ENCODE measurements at regions not wholly inside any gene's neighbourhood (a gene's known extent, or its start where the extent isn't known, plus 50 kb on each side); places are given as distances from the start of the nearest gene placed in this dataset.
"Not testable (repeated sequence)": the region's sequence is repeated elsewhere in the genome, so short reads cannot be mapped to it uniquely, and the experiment has no call there.

GRCh38 chr6:141981190-141981589 is 151.5 kb upstream of the GJE1 start:
- Histone ChIP-seq H3K4me1 (ENCODE audit: control insufficient read depth in 5 of 5, insufficient read depth in 5 of 5, low read length in 5 of 5) (no peaks in the 10 kb centered on the region), H3K27ac (ENCODE audit: low read depth, low read length) (no peak overlapping the region), H3K27me3 (ENCODE audit: control insufficient read depth in 5 of 5, insufficient read depth in 4 of 5, low read length in 5 of 5) (no peaks in the 10 kb centered on the region), H3K9ac (ENCODE audit: low read length in 5 of 5) (no peak overlapping the region), H3K36me3 (ENCODE audit: control insufficient read depth in 5 of 5, insufficient read depth in 5 of 5, low read length in 5 of 5) (no peaks in the 10 kb centered on the region), H3K4me3 (ENCODE audit: low read depth in 1 of 5, low read length in 5 of 5) (no peak overlapping the region), H3K9me3 (ENCODE audit: control insufficient read depth in 5 of 5, low read length in 5 of 5) (no peaks in the 10 kb centered on the region)

DNA sequence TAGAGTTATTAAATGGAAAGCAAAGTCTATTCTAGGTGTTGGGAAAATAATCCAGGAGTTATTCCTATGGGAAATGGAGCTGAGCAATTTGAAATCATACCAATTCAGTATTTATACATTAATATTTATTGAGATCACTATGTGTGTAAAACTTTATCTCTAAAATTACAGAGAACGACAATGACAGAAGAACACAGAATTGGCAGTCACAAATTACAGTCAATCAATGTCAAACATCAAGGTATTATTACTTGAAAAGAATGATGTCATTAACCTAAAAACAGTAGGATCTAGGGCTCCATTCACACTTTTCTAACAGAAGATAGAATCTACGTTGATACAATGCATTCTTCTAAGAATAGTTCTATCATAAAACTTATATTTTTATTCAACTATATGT is 154.9 kb upstream of the GJE1 start:
- H3K4me3 ChIP-seq (ENCODE audit: low read depth in 1 of 5, low read length in 5 of 5), result no peak overlapping the region
- no peak overlapping the region for H3K9ac ChIP-seq (ENCODE audit: low read length in 5 of 5)
- no peaks in the 10 kb centered on the region for H3K27me3 ChIP-seq (ENCODE audit: control insufficient read depth in 5 of 5, insufficient read depth in 4 of 5, low read length in 5 of 5)
- H3K36me3 ChIP-seq (ENCODE audit: control insufficient read depth in 5 of 5, insufficient read depth in 5 of 5, low read length in 5 of 5), result no peaks in the 10 kb centered on the region
- H3K27ac ChIP-seq (ENCODE audit: low read depth, low read length), result no peak overlapping the region
- H3K9me3 ChIP-seq (ENCODE audit: control insufficient read depth in 5 of 5, low read length in 5 of 5), result no peaks in the 10 kb centered on the region
- no peaks in the 10 kb centered on the region for H3K4me1 ChIP-seq (ENCODE audit: control insufficient read depth in 5 of 5, insufficient read depth in 5 of 5, low read length in 5 of 5)

- Histone ChIP-seq H3K9me3 (ENCODE audit: control insufficient read depth in 5 of 5, low read length in 5 of 5) (no peaks in the 10 kb centered on the region), H3K27ac (ENCODE audit: low read depth, low read length) (no peak overlapping the region), H3K9ac (ENCODE audit: low read length in 5 of 5) (no peak overlapping the region), H3K4me3 (ENCODE audit: low read depth in 1 of 5, low read length in 5 of 5) (no peak overlapping the region), H3K4me1 (ENCODE audit: control insufficient read depth in 5 of 5, insufficient read depth in 5 of 5, low read length in 5 of 5) (no peaks in the 10 kb centered on the region), H3K36me3 (ENCODE audit: control insufficient read depth in 5 of 5, insufficient read depth in 5 of 5, low read length in 5 of 5) (no peaks in the 10 kb centered on the region), H3K27me3 (ENCODE audit: control insufficient read depth in 5 of 5, insufficient read depth in 4 of 5, low read length in 5 of 5) (no peaks in the 10 kb centered on the region)
Measured at GRCh38 chr6:141976994-141977393, 155.7 kb upstream of the GJE1 start.

DNA sequence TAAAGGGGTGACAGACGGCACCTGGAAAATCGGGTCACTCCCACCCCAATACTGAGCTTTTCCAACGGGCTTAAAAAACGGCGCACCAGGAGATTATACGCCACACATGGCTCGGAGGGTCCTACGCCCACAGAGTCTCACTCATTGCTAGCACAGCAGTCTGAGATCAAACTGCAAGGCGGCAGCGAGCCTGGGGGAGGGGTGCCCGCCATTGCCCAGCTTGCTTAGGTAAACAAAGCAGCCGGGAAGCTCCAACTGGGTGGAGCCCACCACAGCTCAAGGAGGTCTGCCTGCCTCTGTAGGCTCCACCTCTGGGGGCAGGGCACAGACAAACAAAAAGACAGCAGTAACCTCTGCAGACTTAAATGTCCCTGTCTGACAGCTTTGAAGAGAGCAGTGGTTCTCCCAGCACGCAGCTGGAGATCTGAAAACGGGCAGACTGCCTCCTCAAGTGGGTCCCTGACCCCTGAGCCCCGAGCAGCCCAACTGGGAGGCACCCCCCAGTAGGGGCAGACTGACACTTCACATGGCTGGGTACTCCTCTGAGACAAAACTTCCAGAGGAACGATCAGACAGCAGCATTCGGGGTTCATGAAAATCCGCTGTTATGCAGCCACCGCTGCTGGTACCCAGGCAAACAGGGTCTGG is 162.8 kb upstream of the GJE1 start:
- H3K27me3 ChIP-seq (ENCODE audit: control insufficient read depth in 5 of 5, insufficient read depth in 4 of 5, low read length in 5 of 5); H3K4me3 ChIP-seq (ENCODE audit: low read depth in 1 of 5, low read length in 5 of 5); H3K9ac ChIP-seq (ENCODE audit: low read length in 5 of 5); H3K36me3 ChIP-seq (ENCODE audit: control insufficient read depth in 5 of 5, insufficient read depth in 5 of 5, low read length in 5 of 5); H3K9me3 ChIP-seq (ENCODE audit: control insufficient read depth in 5 of 5, low read length in 5 of 5); H3K4me1 ChIP-seq (ENCODE audit: control insufficient read depth in 5 of 5, insufficient read depth in 5 of 5, low read length in 5 of 5); H3K27ac ChIP-seq (ENCODE audit: low read depth, low read length): not testable (repeated sequence)

DNA sequence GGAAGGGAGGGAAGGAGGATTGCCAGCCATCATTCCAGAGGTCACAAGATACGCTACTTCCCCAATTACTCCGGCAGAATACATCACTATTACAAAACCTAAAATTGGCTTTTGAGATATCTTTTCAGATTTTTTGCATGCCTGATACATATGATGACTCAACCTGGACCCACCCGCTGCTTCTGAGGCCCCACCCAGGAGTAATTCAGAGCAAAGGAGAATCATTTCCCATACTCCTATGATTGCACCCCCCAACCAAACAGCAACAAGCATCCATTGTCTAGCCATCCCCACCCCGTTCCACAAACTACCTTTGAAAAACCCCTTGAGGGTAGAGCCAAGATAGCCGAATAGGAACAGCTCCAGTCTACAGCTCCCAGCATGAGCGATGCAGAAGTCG is 163.5 kb upstream of the GJE1 start:
- H3K4me1 ChIP-seq (ENCODE audit: control insufficient read depth in 5 of 5, insufficient read depth in 5 of 5, low read length in 5 of 5), result no peaks in the 10 kb centered on the region
- H3K27ac ChIP-seq (ENCODE audit: low read depth, low read length), result no peak overlapping the region
- no peak overlapping the region for H3K9ac ChIP-seq (ENCODE audit: low read length in 5 of 5)

GRCh38 chr6:141968632-141969031 is 164.1 kb upstream of the GJE1 start:
- Histone ChIP-seq H3K36me3 (ENCODE audit: control insufficient read depth in 5 of 5, insufficient read depth in 5 of 5, low read length in 5 of 5) (no peaks in the 10 kb centered on the region), H3K9me3 (ENCODE audit: control insufficient read depth in 5 of 5, low read length in 5 of 5) (peaks cover 0 to 2% (median 0%) of the 10 kb centered on the region in 5 donors), H3K4me1 (ENCODE audit: control insufficient read depth in 5 of 5, insufficient read depth in 5 of 5, low read length in 5 of 5) (no peaks in the 10 kb centered on the region), H3K9ac (ENCODE audit: low read length in 5 of 5) (no peak overlapping the region), H3K27ac (ENCODE audit: low read depth, low read length) (no peak overlapping the region), H3K27me3 (ENCODE audit: control insufficient read depth in 5 of 5, insufficient read depth in 4 of 5, low read length in 5 of 5) (no peaks in the 10 kb centered on the region), H3K4me3 (ENCODE audit: low read depth in 1 of 5, low read length in 5 of 5) (no peak overlapping the region)

More for the DNA sequence above, 163.5 kb upstream of the GJE1 start:
- Histone ChIP-seq H3K4me3 (ENCODE audit: low read depth in 1 of 5, low read length in 5 of 5) (no peak overlapping the region), H3K27me3 (ENCODE audit: control insufficient read depth in 5 of 5, insufficient read depth in 4 of 5, low read length in 5 of 5) (no peaks in the 10 kb centered on the region), H3K9me3 (ENCODE audit: control insufficient read depth in 5 of 5, low read length in 5 of 5) (peaks cover 0 to 2% (median 0%) of the 10 kb centered on the region in 5 donors), H3K36me3 (ENCODE audit: control insufficient read depth in 5 of 5, insufficient read depth in 5 of 5, low read length in 5 of 5) (no peaks in the 10 kb centered on the region)

DNA sequence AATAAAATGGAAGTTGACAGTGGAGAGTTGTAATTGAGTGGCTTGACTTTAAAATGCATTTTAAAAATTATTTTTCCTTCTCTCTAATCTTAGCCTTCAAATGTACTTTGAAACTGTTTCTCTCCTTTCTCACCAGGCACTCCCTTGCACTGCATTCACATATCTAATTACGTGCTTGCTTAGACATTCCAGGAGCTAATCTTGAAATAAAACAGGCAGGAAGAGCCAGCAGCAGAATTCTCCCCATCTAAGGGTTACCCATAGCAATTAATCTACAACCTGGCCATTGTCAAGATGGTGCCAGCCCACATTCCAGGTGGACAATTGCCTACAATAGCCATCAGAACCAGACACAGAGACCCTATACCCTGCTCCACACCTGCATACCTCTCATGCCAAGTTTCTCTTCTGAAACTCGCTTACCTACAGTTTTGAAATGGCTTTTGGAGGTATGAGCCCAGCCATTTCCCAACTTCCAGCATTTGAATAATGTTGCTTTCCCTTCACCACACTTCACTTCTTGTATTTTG is 167.6 kb upstream of the GJE1 start:
- H3K9me3 ChIP-seq (ENCODE audit: control insufficient read depth in 5 of 5, low read length in 5 of 5), result peaks cover 0 to 2% (median 0%) of the 10 kb centered on the region in 5 donors
- H3K27me3 ChIP-seq (ENCODE audit: control insufficient read depth in 5 of 5, insufficient read depth in 4 of 5, low read length in 5 of 5), result no peaks in the 10 kb centered on the region
- no peaks in the 10 kb centered on the region for H3K4me1 ChIP-seq (ENCODE audit: control insufficient read depth in 5 of 5, insufficient read depth in 5 of 5, low read length in 5 of 5)
- no peak overlapping the region for H3K9ac ChIP-seq (ENCODE audit: low read length in 5 of 5)
- H3K36me3 ChIP-seq (ENCODE audit: control insufficient read depth in 5 of 5, insufficient read depth in 5 of 5, low read length in 5 of 5), result no peaks in the 10 kb centered on the region
- H3K27ac ChIP-seq (ENCODE audit: low read depth, low read length), result no peak overlapping the region
- H3K4me3 ChIP-seq (ENCODE audit: low read depth in 1 of 5, low read length in 5 of 5), result no peak overlapping the region

DNA sequence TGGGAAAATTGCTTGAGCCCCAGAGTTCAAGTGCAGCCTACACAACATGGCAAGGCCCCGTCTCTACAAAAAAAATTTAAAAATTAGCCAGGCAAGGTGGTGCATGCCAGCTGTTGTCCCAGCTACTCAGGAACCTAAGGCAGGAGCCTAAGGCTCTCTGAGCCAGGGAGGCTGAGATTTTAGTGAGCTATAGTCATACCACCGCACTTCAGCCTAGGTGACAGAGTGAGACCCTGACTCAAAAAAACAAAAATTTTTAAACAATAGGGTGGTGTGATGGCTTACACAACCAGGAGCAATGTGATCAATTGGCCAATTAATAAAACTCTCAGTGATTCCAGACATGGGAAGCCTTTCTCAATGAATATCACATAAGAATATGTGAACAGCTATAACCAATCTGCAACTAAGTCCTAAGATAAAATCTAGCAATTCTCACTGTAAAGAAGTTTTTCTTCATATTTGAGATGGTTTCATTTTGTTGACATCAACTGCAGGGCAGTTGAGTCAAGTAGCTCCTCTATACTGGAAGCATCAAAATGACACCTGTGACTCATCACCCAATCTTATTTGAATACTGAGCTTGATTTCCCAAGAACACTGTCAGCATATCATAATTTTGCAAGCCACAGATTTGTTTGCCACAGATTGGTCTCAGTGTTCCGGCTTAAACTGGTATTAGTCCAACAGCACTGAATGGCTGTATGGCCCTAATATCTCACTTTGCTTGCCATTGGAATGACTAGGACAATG is 169.0 kb upstream of the GJE1 start:
- H3K36me3 ChIP-seq (ENCODE audit: control insufficient read depth in 5 of 5, insufficient read depth in 5 of 5, low read length in 5 of 5), result no peaks in the 10 kb centered on the region
- H3K4me1 ChIP-seq (ENCODE audit: control insufficient read depth in 5 of 5, insufficient read depth in 5 of 5, low read length in 5 of 5), result no peaks in the 10 kb centered on the region
- no peak overlapping the region for H3K4me3 ChIP-seq (ENCODE audit: low read depth in 1 of 5, low read length in 5 of 5)
- H3K9ac ChIP-seq (ENCODE audit: low read length in 5 of 5), result no peak overlapping the region
- peaks cover 0 to 2% (median 0%) of the 10 kb centered on the region in 5 donors for H3K9me3 ChIP-seq (ENCODE audit: control insufficient read depth in 5 of 5, low read length in 5 of 5)
- H3K27me3 ChIP-seq (ENCODE audit: control insufficient read depth in 5 of 5, insufficient read depth in 4 of 5, low read length in 5 of 5), result no peaks in the 10 kb centered on the region
- no peak overlapping the region for H3K27ac ChIP-seq (ENCODE audit: low read depth, low read length)

GRCh38 chr6:141957271-141957670 is 175.5 kb upstream of the GJE1 start:
- no peaks in the 10 kb centered on the region for H3K27me3 ChIP-seq (ENCODE audit: control insufficient read depth in 5 of 5, insufficient read depth in 4 of 5, low read length in 5 of 5)
- no peak overlapping the region for H3K4me3 ChIP-seq (ENCODE audit: low read depth in 1 of 5, low read length in 5 of 5)
- no peak overlapping the region for H3K9ac ChIP-seq (ENCODE audit: low read length in 5 of 5)
- peaks cover 0 to 6% (median 0%) of the 10 kb centered on the region in 5 donors for H3K4me1 ChIP-seq (ENCODE audit: control insufficient read depth in 5 of 5, insufficient read depth in 5 of 5, low read length in 5 of 5)
- H3K27ac ChIP-seq (ENCODE audit: low read depth, low read length), result no peak overlapping the region
- no peaks in the 10 kb centered on the region for H3K36me3 ChIP-seq (ENCODE audit: control insufficient read depth in 5 of 5, insufficient read depth in 5 of 5, low read length in 5 of 5)
- H3K9me3 ChIP-seq (ENCODE audit: control insufficient read depth in 5 of 5, low read length in 5 of 5), result peaks cover 0 to 8% (median 4%) of the 10 kb centered on the region in 5 donors

DNA sequence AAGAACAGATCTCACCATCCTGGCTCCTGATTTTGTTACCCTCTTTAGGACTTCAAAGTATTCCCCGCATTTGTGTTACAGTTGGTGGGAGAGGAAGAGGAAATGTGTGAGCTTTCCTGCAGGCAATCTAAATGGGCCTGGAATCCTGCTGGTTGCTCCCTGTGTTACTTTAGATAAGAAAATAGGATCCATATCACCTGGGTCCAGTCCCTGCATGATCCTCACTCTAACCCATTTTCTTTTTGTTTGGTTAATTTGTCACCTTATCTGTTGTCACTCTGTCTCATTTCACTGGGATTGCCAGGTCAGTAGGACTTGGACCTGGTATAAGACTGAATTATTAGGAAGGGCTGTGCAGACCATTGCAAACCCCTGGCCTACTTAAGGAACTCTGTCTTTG is 175.9 kb upstream of the GJE1 start:
- Histone ChIP-seq H3K9ac (ENCODE audit: low read length in 5 of 5) (no peak overlapping the region), H3K9me3 (ENCODE audit: control insufficient read depth in 5 of 5, low read length in 5 of 5) (peaks cover 0 to 8% (median 4%) of the 10 kb centered on the region in 5 donors), H3K4me1 (ENCODE audit: control insufficient read depth in 5 of 5, insufficient read depth in 5 of 5, low read length in 5 of 5) (peaks cover 0 to 6% (median 0%) of the 10 kb centered on the region in 5 donors), H3K36me3 (ENCODE audit: control insufficient read depth in 5 of 5, insufficient read depth in 5 of 5, low read length in 5 of 5) (no peaks in the 10 kb centered on the region), H3K4me3 (ENCODE audit: low read depth in 1 of 5, low read length in 5 of 5) (no peak overlapping the region), H3K27me3 (ENCODE audit: control insufficient read depth in 5 of 5, insufficient read depth in 4 of 5, low read length in 5 of 5) (no peaks in the 10 kb centered on the region), H3K27ac (ENCODE audit: low read depth, low read length) (no peak overlapping the region)
